Liver (tissue), 3 donors: ENCODE measurements at regions not wholly inside any gene's neighbourhood (a gene's known extent, or its start where the extent isn't known, plus 50 kb on each side); places are given as distances from the start of the nearest gene placed in this dataset.

ENCODE experiments used
- ATF3 ChIP-seq: IDR thresholded peaks from 2 replicates; pipeline ENCODE4 v1.6.1; 2016; ENCODE audit warnings: antibody characterized with exemption
- CTCF ChIP-seq: fragments of 150-350 bp; IDR thresholded peaks from 2 replicates; pipeline ENCODE4 v1.5.1; 2017; ENCODE audit warnings: improper control_type of control experiment, low read depth, low read length; ENCODE audit not compliant: missing input control
- GABPA ChIP-seq, 2 donors: IDR thresholded peaks in 1 of 2; conservative IDR thresholded peaks in 1 of 2; 2 replicates each; pipeline ENCODE4 v1.6.1; 2016; ENCODE audit warnings: antibody characterized with exemption in 2 of 2, mild to moderate bottlenecking in 1 of 2, moderate library complexity in 1 of 2
- JUND ChIP-seq, 2 donors: IDR thresholded peaks; 2 replicates each; pipeline ENCODE4 v1.6.1; 2016; ENCODE audit warnings: antibody characterized with exemption in 2 of 2
- REST ChIP-seq: IDR thresholded peaks from 2 replicates; pipeline ENCODE4 v1.6.1; 2016; ENCODE audit warnings: antibody characterized with exemption, mild to moderate bottlenecking
- ZBTB33 ChIP-seq: IDR thresholded peaks from 2 replicates; pipeline ENCODE4 v1.6.1; 2016; ENCODE audit warnings: antibody characterized with exemption
- donor health status: healthy.
- donor health status: healthy.

- TF ChIP-seq CTCF (no peak), GABPA (IDR thresholded peaks at IDR 0.05 in 1 of 2, conservative IDR thresholded peaks at IDR 0.05 in 1 of 2) (no peak), JUND (IDR thresholded peaks at IDR 0.05) (no peak), ATF3 (no peak), ZBTB33 (no peak), REST (no peak)
These were observed 147.6 kb downstream of the GPR85 start for GRCh38 chr7:112938863-112939573.
